ENCODE measurements at regions not wholly inside any gene's neighbourhood (a gene's known extent, or its start where the extent isn't known, plus 50 kb on each side); places are given as distances from the start of the nearest gene placed in this dataset.

- TF ChIP-seq, protein P1, sequence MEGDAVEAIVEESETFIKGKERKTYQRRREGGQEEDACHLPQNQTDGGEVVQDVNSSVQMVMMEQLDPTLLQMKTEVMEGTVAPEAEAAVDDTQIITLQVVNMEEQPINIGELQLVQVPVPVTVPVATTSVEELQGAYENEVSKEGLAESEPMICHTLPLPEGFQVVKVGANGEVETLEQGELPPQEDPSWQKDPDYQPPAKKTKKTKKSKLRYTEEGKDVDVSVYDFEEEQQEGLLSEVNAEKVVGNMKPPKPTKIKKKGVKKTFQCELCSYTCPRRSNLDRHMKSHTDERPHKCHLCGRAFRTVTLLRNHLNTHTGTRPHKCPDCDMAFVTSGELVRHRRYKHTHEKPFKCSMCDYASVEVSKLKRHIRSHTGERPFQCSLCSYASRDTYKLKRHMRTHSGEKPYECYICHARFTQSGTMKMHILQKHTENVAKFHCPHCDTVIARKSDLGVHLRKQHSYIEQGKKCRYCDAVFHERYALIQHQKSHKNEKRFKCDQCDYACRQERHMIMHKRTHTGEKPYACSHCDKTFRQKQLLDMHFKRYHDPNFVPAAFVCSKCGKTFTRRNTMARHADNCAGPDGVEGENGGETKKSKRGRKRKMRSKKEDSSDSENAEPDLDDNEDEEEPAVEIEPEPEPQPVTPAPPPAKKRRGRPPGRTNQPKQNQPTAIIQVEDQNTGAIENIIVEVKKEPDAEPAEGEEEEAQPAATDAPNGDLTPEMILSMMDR (IDR thresholded peaks at IDR 0.05): no peak
- TF ChIP-seq POLR2A (IDR thresholded peaks at IDR 0.05): no peak
Measured at GRCh38 chr20:12928358-12928754, 80.4 kb upstream of the SPTLC3 start.
